ENCODE measurements at regions not wholly inside any gene's neighbourhood (a gene's known extent, or its start where the extent isn't known, plus 50 kb on each side); places are given as distances from the start of the nearest gene placed in this dataset.

GRCh38 chr10:25813511-25813910 is 120.5 kb upstream of the MYO3A start:
- TF ChIP-seq CTCF (IDR thresholded peaks at IDR 0.05), result no peak
- TF ChIP-seq POLR2A (IDR thresholded peaks at IDR 0.05), result no peak
- TF ChIP-seq EP300 (IDR thresholded peaks at IDR 0.05), result no peak
